Activated T-helper 1 cell treated with anti-CD3 and anti-CD28 coated beads, Interleukin-12 subunit alpha, Interleukin-12 subunit beta, Interleukin-2, Interleukin-4 antibody, amounts not matched to agents 30 ng/mL and 10 ng/mL and 1 ng/mL, durations not matched to agents 14 hours and 24 hours and 36 hours (primary cell): ENCODE measurements at regions not wholly inside any gene's neighbourhood (a gene's known extent, or its start where the extent isn't known, plus 50 kb on each side); places are given as distances from the start of the nearest gene placed in this dataset.
"Not testable (repeated sequence)": the region's sequence is repeated elsewhere in the genome, so short reads cannot be mapped to it uniquely, and the experiment has no call there.

Experiments used
- DNase-seq: peaks from one replicate; pipeline ENCODE4 v3.0.0; 2021; ENCODE audit warnings: low spot score
- H3K27ac Mint-ChIP-seq: one replicate; pipeline ENCODE4 v1.8.0; 2021; ENCODE audit warnings: mild to moderate bottlenecking, mixed read lengths
- H3K27me3 Mint-ChIP-seq: one replicate; pipeline ENCODE4 v1.8.0; 2022; ENCODE audit warnings: mild to moderate bottlenecking, moderate library complexity, mixed read lengths; ENCODE audit not compliant: insufficient read depth
- H3K36me3 Mint-ChIP-seq: one replicate; pipeline ENCODE4 v1.8.0; 2021; ENCODE audit warnings: low read depth, mixed read lengths
- H3K4me1 Mint-ChIP-seq: one replicate; pipeline ENCODE4 v1.8.0; 2021; ENCODE audit warnings: low read depth, mixed read lengths
- H3K4me3 Mint-ChIP-seq: one replicate; pipeline ENCODE4 v1.8.0; 2021; ENCODE audit warnings: mild to moderate bottlenecking, moderate library complexity, mixed read lengths
- H3K9me3 Mint-ChIP-seq: one replicate; pipeline ENCODE4 v1.8.0; 2021; ENCODE audit warnings: mixed read lengths
- intact Hi-C: fragments of 100-400 bp; cut with micrococcal nuclease; formaldehyde crosslinking; loops from one replicate; pipeline ENCODE4 v1.15.1; 2024

DNA sequence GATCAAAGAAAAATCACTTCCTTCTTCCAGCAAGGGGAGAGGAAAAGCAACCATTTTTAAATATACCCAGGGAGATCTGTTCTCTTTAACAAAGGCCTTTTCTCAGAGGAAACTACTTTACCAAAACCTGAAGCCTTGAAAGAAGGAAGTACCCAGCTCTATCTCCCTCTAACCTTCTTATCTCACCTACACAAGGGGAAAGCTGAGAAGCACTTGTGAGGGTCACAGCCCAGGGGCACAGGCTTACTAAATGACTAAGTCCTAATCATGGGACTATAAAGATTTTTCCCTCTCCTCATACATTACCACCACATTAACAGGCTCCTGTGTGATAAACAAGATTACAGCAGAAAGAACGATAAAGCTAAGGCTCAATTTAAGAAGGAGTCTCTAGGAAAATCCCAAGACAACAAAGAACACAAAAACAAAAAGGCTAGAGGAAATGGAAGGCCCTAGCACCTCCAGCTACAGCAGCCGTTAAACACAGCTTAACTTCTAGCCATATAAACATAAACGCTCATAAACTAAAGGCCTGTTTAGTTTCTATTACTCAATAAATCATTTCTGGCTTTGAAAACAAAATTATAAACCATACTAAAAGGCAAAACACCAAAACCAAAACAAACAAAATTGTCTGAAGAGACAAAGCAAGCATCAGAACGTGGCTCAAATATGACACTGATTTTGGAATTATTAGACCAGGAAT, 284.9 kb upstream of the ECI2 start:
- peaks cover under 1% of the 10 kb centered on the region for H3K9me3 Mint-ChIP-seq
- no peaks in the 10 kb centered on the region for H3K4me1 Mint-ChIP-seq
- no peak for DNase-seq
- intact Hi-C loops: no loop called here
- H3K36me3 Mint-ChIP-seq: no peaks in the 10 kb centered on the region
- peaks cover 4% of the 10 kb centered on the region for H3K27me3 Mint-ChIP-seq
- no peak overlapping the region for H3K27ac Mint-ChIP-seq
- no peak overlapping the region for H3K4me3 Mint-ChIP-seq

DNA sequence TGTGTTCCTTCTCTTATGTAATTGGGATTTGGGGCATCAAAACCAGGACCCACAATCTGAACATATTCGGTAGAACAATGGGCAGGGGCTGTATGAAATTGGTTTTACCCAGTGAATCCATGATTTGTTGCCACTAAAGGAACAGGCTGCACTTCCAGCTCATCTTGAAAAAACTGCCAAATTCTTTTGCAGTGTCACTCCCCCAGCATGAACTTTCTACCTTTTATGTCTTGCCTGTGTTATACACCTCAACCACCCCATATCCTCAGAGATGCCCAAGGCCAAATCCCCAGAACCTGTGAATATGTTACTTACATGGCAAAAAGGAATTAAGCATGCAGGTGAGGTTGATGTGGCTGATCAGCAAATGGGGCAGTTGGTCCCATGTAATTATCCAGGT, 280.2 kb upstream of the ECI2 start:
- intact Hi-C loops: no loop called here
- H3K9me3 Mint-ChIP-seq: no peaks in the 10 kb centered on the region
- no peaks in the 10 kb centered on the region for H3K4me1 Mint-ChIP-seq

DNA sequence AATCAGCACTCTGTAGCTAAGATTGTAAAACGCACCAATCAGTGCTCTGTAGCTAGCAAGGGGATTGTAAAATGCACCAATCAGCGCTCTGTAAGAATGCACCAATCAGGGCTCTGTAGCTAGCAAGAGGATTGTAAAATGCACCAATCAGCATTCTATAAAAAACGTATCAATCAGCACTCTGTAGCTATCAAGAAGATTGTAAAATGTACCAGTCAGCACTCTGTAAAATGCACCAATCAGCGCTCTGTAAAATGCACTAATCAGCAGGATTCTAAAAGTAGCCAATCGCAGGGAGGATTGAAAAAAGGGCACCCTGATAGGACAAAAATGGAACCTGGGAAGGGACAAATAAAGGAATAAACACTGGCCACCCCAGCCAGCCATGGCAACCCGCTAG, 278.7 kb upstream of the ECI2 start:
- DNase-seq, intact Hi-C loops, H3K27me3 Mint-ChIP-seq, H3K4me3 Mint-ChIP-seq, H3K9me3 Mint-ChIP-seq, H3K27ac Mint-ChIP-seq, H3K36me3 Mint-ChIP-seq, H3K4me1 Mint-ChIP-seq: not testable (repeated sequence)

More for the DNA sequence above, 280.2 kb upstream of the ECI2 start:
- Mint-ChIP-seq H3K4me3 (no peak overlapping the region), H3K27me3 (peaks cover 2% of the 10 kb centered on the region), H3K36me3 (no peaks in the 10 kb centered on the region), H3K27ac (no peak overlapping the region)
- no peak for DNase-seq

DNA sequence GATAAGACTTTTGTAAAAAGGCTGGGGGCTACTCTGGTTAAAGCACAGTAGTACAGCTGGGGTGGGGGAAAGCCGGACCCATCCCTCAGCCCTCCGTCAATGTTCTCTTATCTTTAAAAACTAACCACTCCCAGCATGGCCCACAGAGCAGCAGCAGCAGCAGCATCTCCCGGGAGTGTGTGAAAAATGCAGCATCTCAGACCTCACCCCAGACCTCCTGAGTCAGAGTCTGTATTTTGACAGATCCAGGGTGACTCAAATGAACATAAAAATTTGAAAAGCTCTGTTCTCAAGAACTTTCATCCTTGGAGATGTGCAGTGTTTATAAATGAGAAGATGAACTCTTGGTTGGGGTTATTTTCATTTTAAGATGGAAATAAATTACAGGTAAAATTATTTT, 277.7 kb upstream of the ECI2 start:
- H3K4me3 Mint-ChIP-seq: no peak overlapping the region
- no peak overlapping the region for H3K27ac Mint-ChIP-seq
- H3K4me1 Mint-ChIP-seq: no peaks in the 10 kb centered on the region
- no peak for DNase-seq
- peaks cover 9% of the 10 kb centered on the region for H3K9me3 Mint-ChIP-seq
- intact Hi-C loops: no loop called here
- no peaks in the 10 kb centered on the region for H3K36me3 Mint-ChIP-seq
- H3K27me3 Mint-ChIP-seq: peaks cover 2% of the 10 kb centered on the region

DNA sequence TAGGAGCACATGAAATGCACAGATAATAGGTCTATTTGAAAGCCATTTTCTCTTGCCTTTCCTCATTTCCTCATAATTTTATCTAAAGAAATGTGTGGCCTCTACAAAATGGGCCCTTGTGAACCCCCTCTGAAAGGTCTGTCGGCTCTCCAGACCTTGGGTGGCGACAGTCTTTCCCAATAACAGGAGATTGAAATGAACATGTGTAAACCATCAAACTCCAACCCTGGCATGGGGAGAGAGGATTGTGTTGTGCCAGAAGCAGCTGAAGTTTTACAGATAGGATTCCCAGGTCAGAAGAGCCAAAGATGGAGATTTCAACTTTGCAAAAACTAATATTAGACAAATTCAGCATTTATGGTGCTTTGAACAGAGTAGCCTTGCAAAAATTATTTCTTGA, 277.1 kb upstream of the ECI2 start:
- Mint-ChIP-seq H3K9me3 (peaks cover 9% of the 10 kb centered on the region), H3K4me1 (peaks cover 5% of the 10 kb centered on the region), H3K36me3 (no peaks in the 10 kb centered on the region), H3K4me3 (no peak overlapping the region), H3K27ac (no peak overlapping the region), H3K27me3 (peaks cover 4% of the 10 kb centered on the region)
- intact Hi-C loops: no loop called here
- DNase-seq: no peak

DNA sequence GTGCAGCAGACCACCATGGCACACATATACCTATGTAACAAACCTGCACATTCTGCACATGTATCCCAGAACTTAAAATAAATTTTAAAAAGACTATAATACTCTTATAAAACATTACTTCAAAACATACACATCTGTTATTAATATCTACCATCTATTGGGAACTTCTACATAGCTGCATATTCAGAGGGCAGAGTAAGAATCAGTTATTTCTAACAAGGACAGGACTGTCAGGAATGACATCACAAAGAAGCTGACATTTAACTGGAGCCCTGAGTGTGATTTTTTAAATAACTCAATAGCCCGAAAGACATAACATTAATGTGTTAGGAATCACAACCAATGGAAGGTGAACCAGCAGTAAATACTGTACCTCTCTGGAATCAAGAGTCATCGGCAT, 276.7 kb upstream of the ECI2 start:
- intact Hi-C loops: no loop called here
- H3K27me3 Mint-ChIP-seq: peaks cover 4% of the 10 kb centered on the region
- DNase-seq: no peak
- no peak overlapping the region for H3K4me3 Mint-ChIP-seq
- no peak overlapping the region for H3K27ac Mint-ChIP-seq
- peaks cover 9% of the 10 kb centered on the region for H3K9me3 Mint-ChIP-seq
- no peaks in the 10 kb centered on the region for H3K36me3 Mint-ChIP-seq
- peaks cover 5% of the 10 kb centered on the region for H3K4me1 Mint-ChIP-seq

DNA sequence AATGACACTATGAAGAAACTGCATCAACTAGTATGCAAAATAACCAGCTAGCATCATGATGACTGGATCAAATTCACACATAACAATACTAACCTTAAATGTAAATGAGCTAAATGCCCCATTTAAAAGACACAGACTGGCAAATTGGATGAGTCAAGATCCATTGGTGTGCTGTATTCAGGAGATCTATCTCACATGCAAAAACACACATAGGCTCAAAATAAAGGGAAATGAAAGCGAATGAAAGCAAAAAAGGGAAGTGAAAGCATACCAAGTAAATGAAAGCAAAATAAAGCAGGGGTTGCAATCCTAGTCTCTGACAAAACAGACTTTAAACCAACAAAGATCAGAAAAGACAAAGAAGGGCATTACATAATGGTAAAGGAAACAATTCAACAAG, 272.3 kb upstream of the ECI2 start:
- H3K9me3 Mint-ChIP-seq, intact Hi-C loops, H3K27ac Mint-ChIP-seq, H3K27me3 Mint-ChIP-seq, H3K36me3 Mint-ChIP-seq, DNase-seq, H3K4me1 Mint-ChIP-seq, H3K4me3 Mint-ChIP-seq: not testable (repeated sequence)

DNA sequence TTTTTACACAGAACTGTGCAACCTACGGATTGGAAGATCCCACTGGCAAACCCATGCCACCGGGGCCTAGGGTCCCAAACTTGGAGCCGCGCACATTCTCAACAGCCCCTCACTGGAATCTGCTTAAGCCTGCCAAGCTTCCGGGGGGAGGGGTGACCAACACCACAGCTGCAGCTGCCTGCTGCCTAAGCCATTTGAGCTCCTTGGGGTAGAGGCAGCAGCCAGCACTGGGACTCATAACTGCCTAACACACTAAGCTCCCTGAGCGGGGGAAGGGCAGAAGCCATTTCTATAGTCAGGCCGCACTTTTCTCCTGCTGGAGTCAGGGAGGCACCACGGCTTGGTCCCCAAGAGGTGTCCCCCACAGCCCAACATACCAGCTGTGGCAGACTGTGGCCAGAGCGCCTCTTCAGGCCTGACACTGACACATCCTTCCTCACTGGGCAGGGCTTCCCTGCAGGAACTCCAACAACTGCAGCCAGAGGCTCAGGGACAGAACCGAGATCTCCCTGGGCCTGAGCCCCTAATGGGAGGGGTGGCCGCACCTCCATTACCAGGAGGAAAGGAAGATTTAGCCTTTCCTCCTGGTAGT, 270.3 kb upstream of the ECI2 start:
- Mint-ChIP-seq H3K4me3 (no peak overlapping the region), H3K9me3 (peaks cover 9% of the 10 kb centered on the region), H3K4me1 (peaks cover 5% of the 10 kb centered on the region), H3K27ac (no peak overlapping the region), H3K36me3 (no peaks in the 10 kb centered on the region), H3K27me3 (peaks cover 2% of the 10 kb centered on the region)
- intact Hi-C loops: no loop called here
- no peak for DNase-seq

DNA sequence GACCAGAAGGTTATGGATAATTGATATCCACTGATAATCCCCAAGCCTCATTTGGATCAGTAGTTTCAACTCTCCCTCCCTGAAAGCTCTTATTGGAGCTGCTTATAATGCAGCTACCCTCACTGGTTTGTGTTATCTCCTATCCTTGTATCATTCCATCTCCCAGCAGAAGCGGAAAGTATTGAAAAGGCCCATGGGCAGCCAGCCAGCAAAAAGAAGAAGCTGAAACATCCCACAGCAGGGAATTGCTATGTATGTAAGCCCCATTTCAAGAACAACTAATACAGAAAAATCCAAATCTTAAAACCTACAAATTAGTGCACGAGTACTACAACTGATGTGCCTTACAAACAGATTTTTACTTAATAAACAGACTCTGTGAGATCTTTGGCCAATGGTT, 269.0 kb upstream of the ECI2 start:
- no peak overlapping the region for H3K4me3 Mint-ChIP-seq
- H3K27ac Mint-ChIP-seq: no peak overlapping the region
- no peak for DNase-seq
- peaks cover 5% of the 10 kb centered on the region for H3K4me1 Mint-ChIP-seq
- intact Hi-C loops: no loop called here
- peaks cover 6% of the 10 kb centered on the region for H3K9me3 Mint-ChIP-seq
- peaks cover 2% of the 10 kb centered on the region for H3K27me3 Mint-ChIP-seq
- no peaks in the 10 kb centered on the region for H3K36me3 Mint-ChIP-seq

DNA sequence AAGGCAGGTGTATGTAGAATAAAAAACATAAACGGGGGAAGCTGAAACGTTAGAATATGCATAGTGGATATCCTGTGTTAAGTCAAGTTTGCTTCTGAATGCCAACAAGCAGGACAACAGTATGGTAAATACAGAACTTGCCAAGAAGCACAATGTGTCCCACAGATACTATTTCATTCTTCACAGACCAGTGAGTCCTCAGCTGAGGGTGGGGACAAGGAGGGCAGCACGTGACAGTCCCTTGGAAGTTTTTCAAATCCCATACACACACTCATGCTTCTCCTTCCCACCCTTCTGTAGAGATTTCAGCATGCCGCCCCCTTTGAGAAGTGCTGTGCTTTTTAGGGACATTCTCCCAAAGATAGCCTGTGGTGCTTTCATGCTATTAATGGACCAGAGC, 268.5 kb upstream of the ECI2 start:
- Mint-ChIP-seq H3K4me3 (no peak overlapping the region), H3K4me1 (peaks cover 5% of the 10 kb centered on the region)

DNA sequence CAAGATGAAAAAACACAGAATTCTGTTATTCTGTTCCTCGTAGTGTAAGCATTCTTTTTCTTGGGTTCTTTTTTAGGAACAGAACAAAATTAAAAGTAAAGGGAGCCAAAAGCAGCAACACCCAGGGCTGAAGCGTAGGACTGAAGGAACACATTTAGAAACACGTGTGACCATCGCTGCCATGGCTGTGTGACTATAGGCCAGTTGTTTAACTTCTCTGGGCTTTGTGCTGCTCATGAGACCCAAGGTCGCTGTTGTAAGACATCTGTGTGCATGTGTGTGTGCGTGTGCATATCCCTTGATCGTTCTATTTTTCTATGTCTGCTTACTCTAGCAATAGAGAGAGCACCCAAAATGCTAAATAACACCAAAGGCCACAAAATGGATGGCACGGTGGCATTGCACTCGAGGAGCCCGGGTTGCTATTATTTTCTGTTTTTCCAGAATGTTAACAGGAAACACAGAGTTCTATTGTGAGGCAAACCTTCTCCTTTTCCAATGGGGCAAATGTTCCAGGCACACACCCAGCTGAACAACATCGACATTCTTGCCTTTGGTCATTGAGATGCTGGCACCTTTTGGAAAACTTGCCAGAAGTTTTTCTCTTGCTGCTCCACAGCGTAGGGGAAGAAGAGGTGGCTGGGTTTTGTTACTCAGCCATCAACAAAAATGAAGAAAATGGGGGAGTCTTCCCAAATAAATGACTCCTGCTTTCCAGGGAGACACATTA, 267.8 kb upstream of the ECI2 start:
- H3K27me3 Mint-ChIP-seq: peaks cover 2% of the 10 kb centered on the region
- no peaks in the 10 kb centered on the region for H3K36me3 Mint-ChIP-seq
- H3K27ac Mint-ChIP-seq: no peak overlapping the region
- H3K4me3 Mint-ChIP-seq: no peak overlapping the region
- no peak for DNase-seq
- H3K9me3 Mint-ChIP-seq: peaks cover 1% of the 10 kb centered on the region
- H3K4me1 Mint-ChIP-seq: peaks cover 5% of the 10 kb centered on the region
- intact Hi-C loops: no loop called here

More for the DNA sequence above, 268.5 kb upstream of the ECI2 start:
- DNase-seq: no peak
- H3K36me3 Mint-ChIP-seq: no peaks in the 10 kb centered on the region
- H3K27me3 Mint-ChIP-seq: peaks cover 2% of the 10 kb centered on the region
- intact Hi-C loops: no loop called here
- no peak overlapping the region for H3K27ac Mint-ChIP-seq
- peaks cover 6% of the 10 kb centered on the region for H3K9me3 Mint-ChIP-seq

DNA sequence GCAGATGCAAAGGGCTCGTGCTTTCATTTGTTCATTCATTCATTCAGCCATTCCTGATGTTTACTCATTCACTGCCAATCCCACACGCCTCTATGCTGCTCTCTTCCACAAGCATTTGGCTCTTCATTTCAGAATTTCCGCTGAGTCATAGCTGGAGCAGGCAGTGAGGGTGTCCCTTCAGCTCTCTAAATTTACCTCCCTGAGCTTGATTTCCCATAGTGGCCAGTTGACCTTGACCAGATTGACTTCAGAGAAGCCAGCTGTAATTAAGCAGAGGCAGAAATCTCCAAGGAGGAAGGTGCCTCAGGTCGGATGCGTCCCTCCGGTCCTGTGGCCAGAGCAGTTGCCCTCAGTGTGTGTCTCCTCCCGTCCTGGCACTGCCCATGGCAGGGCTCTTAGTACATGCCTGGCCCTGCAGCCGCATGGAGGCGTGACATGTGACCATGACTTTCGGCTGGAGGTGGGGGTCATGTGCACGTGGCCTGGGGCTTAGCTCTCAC, 267.2 kb upstream of the ECI2 start:
- H3K4me1 Mint-ChIP-seq: no peaks in the 10 kb centered on the region
- no peak for DNase-seq
- H3K27me3 Mint-ChIP-seq: no peaks in the 10 kb centered on the region
- intact Hi-C loops: no loop called here
- H3K4me3 Mint-ChIP-seq: no peak overlapping the region
- no peak overlapping the region for H3K27ac Mint-ChIP-seq
- no peaks in the 10 kb centered on the region for H3K36me3 Mint-ChIP-seq
- H3K9me3 Mint-ChIP-seq: no peaks in the 10 kb centered on the region
